IMR-90 (cell line): ENCODE measurements at regions not wholly inside any gene's neighbourhood (a gene's known extent, or its start where the extent isn't known, plus 50 kb on each side); places are given as distances from the start of the nearest gene placed in this dataset.

Source experiments
- BHLHE40 ChIP-seq: fragments of 150-350 bp; IDR thresholded peaks from 2 replicates; pipeline ENCODE4 v1.6.1; 2016; ENCODE audit warnings: mild to moderate bottlenecking, low read depth, low read length
- CEBPB ChIP-seq: IDR thresholded peaks from 2 replicates; pipeline ENCODE4 v1.6.1; 2012; ENCODE audit warnings: low read depth, low read length, improper control_type of control experiment
- CTCF ChIP-seq: conservative IDR thresholded peaks from 2 replicates; pipeline ENCODE4 v1.5.1; 2012; ENCODE audit warnings: mild to moderate bottlenecking, low read depth, low read length, improper control_type of control experiment
- ELK1 ChIP-seq: fragments of 150-350 bp; IDR thresholded peaks from 2 replicates; pipeline ENCODE4 v1.6.1; 2016; ENCODE audit warnings: low read depth, mild to moderate bottlenecking, low read length, moderate library complexity, borderline replicate concordance
- MAFK ChIP-seq: IDR thresholded peaks from 2 replicates; pipeline ENCODE4 v1.6.1; 2012; ENCODE audit warnings: low read depth, low read length, improper control_type of control experiment
- MAZ ChIP-seq: IDR thresholded peaks from 2 replicates; pipeline ENCODE4 v1.6.1; 2012; ENCODE audit warnings: low read depth, mild to moderate bottlenecking, low read length, improper control_type of control experiment, moderate library complexity, borderline replicate concordance
- MXI1 ChIP-seq: IDR thresholded peaks from 2 replicates; pipeline ENCODE4 v1.6.1; 2012; ENCODE audit warnings: low read depth, mild to moderate bottlenecking, low read length, moderate library complexity, borderline replicate concordance
- POLR2A ChIP-seq: IDR thresholded peaks from 2 replicates; pipeline ENCODE4 v1.6.1; 2012; ENCODE audit warnings: mild to moderate bottlenecking, low read depth, low read length
- RAD21 ChIP-seq: IDR thresholded peaks from 2 replicates; pipeline ENCODE4 v1.6.1; 2012; ENCODE audit warnings: low read length, improper control_type of control experiment
- RCOR1 ChIP-seq: IDR thresholded peaks from 2 replicates; pipeline ENCODE4 v1.6.1; 2012; ENCODE audit warnings: mild to moderate bottlenecking, low read length, improper control_type of control experiment; ENCODE audit not compliant: insufficient replicate concordance
- RFX5 ChIP-seq: IDR thresholded peaks from 2 replicates; pipeline ENCODE4 v1.8.0; 2012; ENCODE audit warnings: low read depth, mild to moderate bottlenecking, low read length, moderate library complexity
- SMC3 ChIP-seq: fragments of 150-350 bp; IDR thresholded peaks from 2 replicates; pipeline ENCODE4 v1.6.1; 2016; ENCODE audit warnings: low read depth, mild to moderate bottlenecking, antibody characterized with exemption, low read length, moderate library complexity
- USF2 ChIP-seq: fragments of 150-350 bp; IDR thresholded peaks from 2 replicates; pipeline ENCODE4 v1.6.1; 2017; ENCODE audit warnings: mild to moderate bottlenecking, antibody characterized with exemption, low read length, low read depth

- no peak for TF ChIP-seq POLR2A
- no peak for TF ChIP-seq CTCF
- no peak for TF ChIP-seq RAD21
- no peak for TF ChIP-seq RFX5
- TF ChIP-seq ELK1, result no peak
- TF ChIP-seq MXI1, result no peak
- TF ChIP-seq MAFK, result no peak
- no peak for TF ChIP-seq RCOR1
- no peak for TF ChIP-seq SMC3
- no peak for TF ChIP-seq BHLHE40
- no peak for TF ChIP-seq MAZ
- no peak for TF ChIP-seq CEBPB
- TF ChIP-seq USF2, result no peak
Observed at GRCh38 chr16:58850019-58850677, 116.0 kb upstream of the GOT2 start.
